ENCODE measurements at regions not wholly inside any gene's neighbourhood (a gene's known extent, or its start where the extent isn't known, plus 50 kb on each side); places are given as distances from the start of the nearest gene placed in this dataset.

- TF ChIP-seq MYC (IDR thresholded peaks at IDR 0.05; ENCODE audit: insufficient read depth, insufficient read length, insufficient replicate concordance, low read length, severe bottlenecking) (no peak), POLR2AphosphoS5 (IDR thresholded peaks at IDR 0.05; ENCODE audit: low read length) (no peak), MXI1 (IDR thresholded peaks at IDR 0.05; ENCODE audit: low read depth, low read length) (no peak), MAX (IDR thresholded peaks at IDR 0.05; ENCODE audit: low read depth, low read length) (no peak), SP1 (IDR thresholded peaks at IDR 0.05; ENCODE audit: low read depth, low read length) (no peak), ZNF687 (IDR thresholded peaks at IDR 0.05) (no peak), SPI1 (IDR thresholded peaks at IDR 0.05; ENCODE audit: borderline replicate concordance, insufficient read depth, low read depth, low read length) (no peak), SREBF2 (IDR thresholded peaks at IDR 0.05; ENCODE audit: low read length) (no peak)
- TF ChIP-seq, protein P1, sequence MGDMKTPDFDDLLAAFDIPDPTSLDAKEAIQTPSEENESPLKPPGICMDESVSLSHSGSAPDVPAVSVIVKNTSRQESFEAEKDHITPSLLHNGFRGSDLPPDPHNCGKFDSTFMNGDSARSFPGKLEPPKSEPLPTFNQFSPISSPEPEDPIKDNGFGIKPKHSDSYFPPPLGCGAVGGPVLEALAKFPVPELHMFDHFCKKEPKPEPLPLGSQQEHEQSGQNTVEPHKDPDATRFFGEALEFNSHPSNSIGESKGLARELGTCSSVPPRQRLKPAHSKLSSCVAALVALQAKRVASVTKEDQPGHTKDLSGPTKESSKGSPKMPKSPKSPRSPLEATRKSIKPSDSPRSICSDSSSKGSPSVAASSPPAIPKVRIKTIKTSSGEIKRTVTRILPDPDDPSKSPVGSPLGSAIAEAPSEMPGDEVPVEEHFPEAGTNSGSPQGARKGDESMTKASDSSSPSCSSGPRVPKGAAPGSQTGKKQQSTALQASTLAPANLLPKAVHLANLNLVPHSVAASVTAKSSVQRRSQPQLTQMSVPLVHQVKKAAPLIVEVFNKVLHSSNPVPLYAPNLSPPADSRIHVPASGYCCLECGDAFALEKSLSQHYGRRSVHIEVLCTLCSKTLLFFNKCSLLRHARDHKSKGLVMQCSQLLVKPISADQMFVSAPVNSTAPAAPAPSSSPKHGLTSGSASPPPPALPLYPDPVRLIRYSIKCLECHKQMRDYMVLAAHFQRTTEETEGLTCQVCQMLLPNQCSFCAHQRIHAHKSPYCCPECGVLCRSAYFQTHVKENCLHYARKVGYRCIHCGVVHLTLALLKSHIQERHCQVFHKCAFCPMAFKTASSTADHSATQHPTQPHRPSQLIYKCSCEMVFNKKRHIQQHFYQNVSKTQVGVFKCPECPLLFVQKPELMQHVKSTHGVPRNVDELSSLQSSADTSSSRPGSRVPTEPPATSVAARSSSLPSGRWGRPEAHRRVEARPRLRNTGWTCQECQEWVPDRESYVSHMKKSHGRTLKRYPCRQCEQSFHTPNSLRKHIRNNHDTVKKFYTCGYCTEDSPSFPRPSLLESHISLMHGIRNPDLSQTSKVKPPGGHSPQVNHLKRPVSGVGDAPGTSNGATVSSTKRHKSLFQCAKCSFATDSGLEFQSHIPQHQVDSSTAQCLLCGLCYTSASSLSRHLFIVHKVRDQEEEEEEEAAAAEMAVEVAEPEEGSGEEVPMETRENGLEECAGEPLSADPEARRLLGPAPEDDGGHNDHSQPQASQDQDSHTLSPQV (IDR thresholded peaks at IDR 0.05): no peak
- TF ChIP-seq, protein P2, sequence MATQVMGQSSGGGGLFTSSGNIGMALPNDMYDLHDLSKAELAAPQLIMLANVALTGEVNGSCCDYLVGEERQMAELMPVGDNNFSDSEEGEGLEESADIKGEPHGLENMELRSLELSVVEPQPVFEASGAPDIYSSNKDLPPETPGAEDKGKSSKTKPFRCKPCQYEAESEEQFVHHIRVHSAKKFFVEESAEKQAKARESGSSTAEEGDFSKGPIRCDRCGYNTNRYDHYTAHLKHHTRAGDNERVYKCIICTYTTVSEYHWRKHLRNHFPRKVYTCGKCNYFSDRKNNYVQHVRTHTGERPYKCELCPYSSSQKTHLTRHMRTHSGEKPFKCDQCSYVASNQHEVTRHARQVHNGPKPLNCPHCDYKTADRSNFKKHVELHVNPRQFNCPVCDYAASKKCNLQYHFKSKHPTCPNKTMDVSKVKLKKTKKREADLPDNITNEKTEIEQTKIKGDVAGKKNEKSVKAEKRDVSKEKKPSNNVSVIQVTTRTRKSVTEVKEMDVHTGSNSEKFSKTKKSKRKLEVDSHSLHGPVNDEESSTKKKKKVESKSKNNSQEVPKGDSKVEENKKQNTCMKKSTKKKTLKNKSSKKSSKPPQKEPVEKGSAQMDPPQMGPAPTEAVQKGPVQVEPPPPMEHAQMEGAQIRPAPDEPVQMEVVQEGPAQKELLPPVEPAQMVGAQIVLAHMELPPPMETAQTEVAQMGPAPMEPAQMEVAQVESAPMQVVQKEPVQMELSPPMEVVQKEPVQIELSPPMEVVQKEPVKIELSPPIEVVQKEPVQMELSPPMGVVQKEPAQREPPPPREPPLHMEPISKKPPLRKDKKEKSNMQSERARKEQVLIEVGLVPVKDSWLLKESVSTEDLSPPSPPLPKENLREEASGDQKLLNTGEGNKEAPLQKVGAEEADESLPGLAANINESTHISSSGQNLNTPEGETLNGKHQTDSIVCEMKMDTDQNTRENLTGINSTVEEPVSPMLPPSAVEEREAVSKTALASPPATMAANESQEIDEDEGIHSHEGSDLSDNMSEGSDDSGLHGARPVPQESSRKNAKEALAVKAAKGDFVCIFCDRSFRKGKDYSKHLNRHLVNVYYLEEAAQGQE (IDR thresholded peaks at IDR 0.05; ENCODE audit: low read depth, low read length): no peak
Measured at GRCh38 chr2:14363976-14364375, 268.5 kb upstream of the LRATD1 start.
